ENCODE measurements at regions not wholly inside any gene's neighbourhood (a gene's known extent, or its start where the extent isn't known, plus 50 kb on each side); places are given as distances from the start of the nearest gene placed in this dataset.

GRCh38 chr2:235146871-235147565 lies 195.2 kb downstream of the SH3BP4 start:
- FAIRE-seq (no peak), DNase-seq (ENCODE audit: low read depth, low spot score) (no peak)
- no peak overlapping the region for H3K4me2 ChIP-seq (ENCODE audit: insufficient read depth, low read length)
- H3K79me2 ChIP-seq (ENCODE audit: control insufficient read depth, insufficient read depth, low read length): no peaks in the 10 kb centered on the region
- TF ChIP-seq EZH2 (IDR thresholded peaks at IDR 0.05; ENCODE audit: borderline replicate concordance, low read depth, low read length, severe bottlenecking) (no peak), CTCF (IDR thresholded peaks at IDR 0.05; ENCODE audit: extremely low read depth in 1 of 2, insufficient read depth in 1 of 2, low read depth in 1 of 2, low read length in 2 of 2) (no peak), MYC (IDR thresholded peaks at IDR 0.05; ENCODE audit: low read depth, low read length) (no peak), JUN (IDR thresholded peaks at IDR 0.05; ENCODE audit: borderline replicate concordance, insufficient read depth, insufficient read length, low read depth) (no peak), FOS (IDR thresholded peaks at IDR 0.05; ENCODE audit: borderline replicate concordance, insufficient read depth, low read length) (no peak), MAX (IDR thresholded peaks at IDR 0.05; ENCODE audit: insufficient read depth, insufficient read length) (no peak), POLR2A (IDR thresholded peaks at IDR 0.05; ENCODE audit: low read depth, low read length) (no peak)
- H3K9ac ChIP-seq (replicated peaks; ENCODE audit: extremely low read depth, insufficient read depth, low read length): no peak overlapping the region
- BruUV-seq (replicated peaks): no TSS peak
- no peak overlapping the region for H3K4me3 ChIP-seq (replicated peaks in 1 of 3; ENCODE audit: insufficient read depth in 1 of 3, low read depth in 1 of 3, low read length in 3 of 3)
- H3K9me3 ChIP-seq (replicated peaks; ENCODE audit: control insufficient read depth, insufficient read depth, low read length): no peaks in the 10 kb centered on the region
- no peaks in the 10 kb centered on the region for H4K20me1 ChIP-seq (replicated peaks; ENCODE audit: control insufficient read depth, extremely low read depth, insufficient read depth, low read length)
- intact Hi-C loops (cut with micrococcal nuclease) (no loop called here), dilution Hi-C loops (cut with MboI; ENCODE audit: extremely low pct_ligation_motif_present, low sequenced_read_pairs) (no loop called here)
- H3K9me1 ChIP-seq (replicated peaks; ENCODE audit: control insufficient read depth, extremely low read depth, insufficient read depth, low read length): no peaks in the 10 kb centered on the region
- no peaks in the 10 kb centered on the region for H3K4me1 ChIP-seq (ENCODE audit: control insufficient read depth, extremely low read depth, insufficient read depth, low read length)
- CTCF ChIA-PET: interaction anchor here (1.1 to 2.8 kb wide), 2 partner anchors 15 to 447 kb away, joined by 3 to 8 read pairs; no protein-coding TSS in a partner anchor
- POLR2A ChIA-PET: no interaction called here
- no peak overlapping the region for H3K27ac ChIP-seq (ENCODE audit: insufficient read depth, low read depth, low read length)
- no peaks in the 10 kb centered on the region for H3K27me3 ChIP-seq (ENCODE audit: control insufficient read depth in 2 of 2, insufficient read depth in 2 of 2, low read length in 2 of 2)
- no peaks in the 10 kb centered on the region for H3K36me3 ChIP-seq (ENCODE audit: control insufficient read depth in 2 of 2, extremely low read depth in 1 of 2, insufficient read depth in 2 of 2, low read length in 2 of 2)
- no peak overlapping the region for H2AFZ ChIP-seq (ENCODE audit: low read depth, low read length)
